OCI-LY7 (cell line): ENCODE measurements at regions not wholly inside any gene's neighbourhood (a gene's known extent, or its start where the extent isn't known, plus 50 kb on each side); places are given as distances from the start of the nearest gene placed in this dataset.

Experiments
- BruUV-seq: library from RNA; stranded (reverse); fragments of 400-500 nt; replicated peaks from 2 replicates; lab custom pipeline; 2021; lab: Mats Ljungman, UMichigan
- CTCF ChIA-PET: fragments of 300-600 bp; sonication (Branson Sonifier 250); formaldehyde crosslinking; loops from one replicate; lab custom pipeline; 2022; ENCODE audit warnings: antibody characterized with exemption; ENCODE audit not compliant: unreplicated experiment; lab: Charles Lee
- POLR2A ChIA-PET: fragments of 300-600 bp; sonication (Branson Sonifier 250); formaldehyde crosslinking; loops from one replicate; lab custom pipeline; 2022; ENCODE audit warnings: antibody characterized with exemption; lab: Charles Lee
- DNase-seq: peaks from one replicate; pipeline ENCODE4 v3.0.0-alpha.2; 2015; ENCODE audit warnings: low spot score
- H2AFZ ChIP-seq: fragments of 200-600 bp; sonication (generic), shearing (Covaris generic); 2 replicates; pipeline ENCODE4 v1.6.1; 2014; ENCODE audit warnings: mild to moderate bottlenecking, antibody characterized with exemption, low read length, moderate library complexity
- H3K27ac ChIP-seq: fragments of 200-600 bp; sonication (generic); 2 replicates; pipeline ENCODE4 v1.5.1; 2014; ENCODE audit warnings: mixed run types, low read depth, mild to moderate bottlenecking, moderate library complexity, low read length, inconsistent platforms; ENCODE audit not compliant: poor library complexity, severe bottlenecking
- H3K36me3 ChIP-seq: fragments of 200-600 bp; sonication (generic); 2 replicates; pipeline ENCODE4 v1.6.1; 2014; ENCODE audit warnings: mild to moderate bottlenecking, antibody characterized with exemption, low read length, moderate library complexity, mixed read lengths; ENCODE audit not compliant: insufficient read depth
- H3K4me1 ChIP-seq: fragments of 200-600 bp; sonication (generic); 2 replicates; pipeline ENCODE4 v1.5.1; 2014; ENCODE audit warnings: mild to moderate bottlenecking, low read length; ENCODE audit not compliant: insufficient read depth, poor library complexity, severe bottlenecking
- H3K4me2 ChIP-seq: fragments of 200-600 bp; sonication (generic); 2 replicates; pipeline ENCODE4 v1.6.1; 2014; ENCODE audit warnings: mild to moderate bottlenecking, low read length
- H3K4me3 ChIP-seq: fragments of 200-600 bp; sonication (generic); 2 replicates; pipeline ENCODE4 v1.5.1; 2014; ENCODE audit warnings: mild to moderate bottlenecking, low read depth, low read length; ENCODE audit not compliant: poor library complexity, severe bottlenecking
- H3K79me2 ChIP-seq: fragments of 200-600 bp; sonication (generic); 2 replicates; pipeline ENCODE4 v1.6.1; 2016; ENCODE audit warnings: low read depth, mild to moderate bottlenecking, low read length, moderate library complexity, mixed read lengths; ENCODE audit not compliant: insufficient read depth
- H3K9me2 ChIP-seq: fragments of 200-600 bp; sonication (generic); 2 replicates; pipeline ENCODE4 v1.6.1; 2016; ENCODE audit warnings: mild to moderate bottlenecking, low read length, mixed read lengths; ENCODE audit not compliant: insufficient read depth
- H3K9me3 ChIP-seq: fragments of 200-600 bp; sonication (generic); 2 replicates; pipeline ENCODE4 v1.6.1; 2014; ENCODE audit warnings: mild to moderate bottlenecking, mixed run types, low read length, mixed read lengths
- H4K20me1 ChIP-seq: fragments of 200-600 bp; sonication (generic); 2 replicates; pipeline ENCODE4 v1.6.1; 2014; ENCODE audit warnings: mild to moderate bottlenecking, antibody characterized with exemption, low read length, moderate library complexity, mixed read lengths; ENCODE audit not compliant: insufficient read depth
- CTCF ChIP-seq: fragments of 200-600 bp; sonication (generic); conservative IDR thresholded peaks from 2 replicates; pipeline ENCODE4 v1.5.1; 2014; ENCODE audit warnings: mild to moderate bottlenecking, antibody characterized with exemption, low read length, moderate library complexity, mixed read lengths
- EZH2phosphoT487 ChIP-seq: fragments of 200-600 bp; sonication (generic); IDR thresholded peaks from 2 replicates; pipeline ENCODE4 v1.6.1; 2018; ENCODE audit warnings: low read depth, borderline replicate concordance, mild to moderate bottlenecking, mixed run types, antibody characterized with exemption, low read length, moderate library complexity, mixed read lengths
- intact Hi-C: fragments of 100-400 bp; cut with micrococcal nuclease; formaldehyde crosslinking; loops from one replicate; pipeline ENCODE4 v1.10.0; 2022; ENCODE audit not compliant: unreplicated experiment

DNA sequence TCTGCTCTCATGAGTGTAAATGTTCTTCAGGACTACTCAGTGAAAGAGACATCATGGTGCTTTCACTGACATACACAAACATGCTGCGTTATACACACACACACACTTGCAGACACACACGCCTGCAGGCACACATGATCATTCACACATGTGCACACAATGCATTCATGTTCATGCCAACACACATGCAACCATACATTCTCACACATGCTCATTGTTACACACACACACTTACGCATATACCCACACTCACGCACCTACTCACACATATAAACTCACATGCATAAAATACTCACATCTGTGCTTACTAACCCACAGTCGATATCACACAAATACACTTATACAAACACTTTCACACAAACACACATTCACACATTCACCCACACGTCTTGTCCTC, 241.6 kb downstream of the LMX1A start:
- H3K9me2 ChIP-seq, result no peaks in the 10 kb centered on the region
- BruUV-seq, result no TSS peak
- H3K4me1 ChIP-seq, result no peaks in the 10 kb centered on the region
- no peaks in the 10 kb centered on the region for H3K36me3 ChIP-seq
- DNase-seq, result no peak
- POLR2A ChIA-PET, result no interaction called here
- no peak overlapping the region for H3K27ac ChIP-seq
- no peak overlapping the region for H3K4me2 ChIP-seq
- intact Hi-C loops, result no loop called here
- no peaks in the 10 kb centered on the region for H3K9me3 ChIP-seq
- no peak overlapping the region for H2AFZ ChIP-seq
- TF ChIP-seq CTCF, result no peak
- no peak for TF ChIP-seq EZH2phosphoT487
- H3K79me2 ChIP-seq, result no peaks in the 10 kb centered on the region
- no peak overlapping the region for H3K4me3 ChIP-seq
- CTCF ChIA-PET, result no interaction called here
- no peaks in the 10 kb centered on the region for H4K20me1 ChIP-seq

GRCh38 chr1:165114022-165114888, 242.3 kb downstream of the LMX1A start:
- Histone ChIP-seq H4K20me1 (no peaks in the 10 kb centered on the region), H3K4me2 (no peak overlapping the region), H3K9me2 (no peaks in the 10 kb centered on the region), H3K36me3 (no peaks in the 10 kb centered on the region), H3K4me3 (no peak overlapping the region), H3K9me3 (no peaks in the 10 kb centered on the region), H3K27ac (no peak overlapping the region), H3K4me1 (no peaks in the 10 kb centered on the region), H2AFZ (no peak overlapping the region), H3K79me2 (no peaks in the 10 kb centered on the region)
- BruUV-seq, result no TSS peak
- peak; percentile 21 for DNase-seq
- intact Hi-C loops, result no loop called here
- ChIA-PET POLR2A (no interaction called here), CTCF (no interaction called here)
- TF ChIP-seq CTCF (peak; percentile 86), EZH2phosphoT487 (no peak)

DNA sequence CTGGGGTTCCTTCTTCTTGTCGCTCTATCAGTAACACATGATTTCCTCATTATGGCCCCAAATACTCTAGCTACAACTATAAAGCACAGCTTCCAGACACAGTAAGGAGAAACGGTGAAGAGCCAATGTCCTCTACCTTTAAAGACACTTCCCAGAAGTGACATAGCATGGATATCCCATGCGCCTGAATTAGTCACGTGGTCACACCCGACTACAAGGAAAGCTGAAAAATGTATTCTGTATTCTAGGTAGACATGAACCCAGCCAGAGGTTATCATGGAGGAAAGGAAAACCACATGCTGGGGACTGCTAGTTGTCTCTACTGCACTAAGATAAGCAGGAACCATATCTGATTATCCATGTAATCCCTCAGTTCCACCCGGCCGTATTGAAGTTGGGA, 244.3 kb downstream of the LMX1A start:
- ChIA-PET CTCF (no interaction called here), POLR2A (interaction anchor here (0.6 kb wide), 1 partner anchor 240 kb away, joined by 3 read pairs; no protein-coding TSS in a partner anchor)
- no TSS peak for BruUV-seq
- no peak for TF ChIP-seq EZH2phosphoT487
- no peak for TF ChIP-seq CTCF
- Histone ChIP-seq H3K4me1 (no peaks in the 10 kb centered on the region), H3K27ac (no peak overlapping the region), H3K4me2 (no peak overlapping the region), H3K9me2 (no peaks in the 10 kb centered on the region), H3K36me3 (no peaks in the 10 kb centered on the region), H2AFZ (no peak overlapping the region), H3K79me2 (no peaks in the 10 kb centered on the region), H3K4me3 (no peak overlapping the region), H3K9me3 (no peaks in the 10 kb centered on the region), H4K20me1 (no peaks in the 10 kb centered on the region)
- intact Hi-C loops, result no loop called here
- DNase-seq, result no peak
